ENCODE measurements at regions not wholly inside any gene's neighbourhood (a gene's known extent, or its start where the extent isn't known, plus 50 kb on each side); places are given as distances from the start of the nearest gene placed in this dataset.

- TF ChIP-seq, protein P1, sequence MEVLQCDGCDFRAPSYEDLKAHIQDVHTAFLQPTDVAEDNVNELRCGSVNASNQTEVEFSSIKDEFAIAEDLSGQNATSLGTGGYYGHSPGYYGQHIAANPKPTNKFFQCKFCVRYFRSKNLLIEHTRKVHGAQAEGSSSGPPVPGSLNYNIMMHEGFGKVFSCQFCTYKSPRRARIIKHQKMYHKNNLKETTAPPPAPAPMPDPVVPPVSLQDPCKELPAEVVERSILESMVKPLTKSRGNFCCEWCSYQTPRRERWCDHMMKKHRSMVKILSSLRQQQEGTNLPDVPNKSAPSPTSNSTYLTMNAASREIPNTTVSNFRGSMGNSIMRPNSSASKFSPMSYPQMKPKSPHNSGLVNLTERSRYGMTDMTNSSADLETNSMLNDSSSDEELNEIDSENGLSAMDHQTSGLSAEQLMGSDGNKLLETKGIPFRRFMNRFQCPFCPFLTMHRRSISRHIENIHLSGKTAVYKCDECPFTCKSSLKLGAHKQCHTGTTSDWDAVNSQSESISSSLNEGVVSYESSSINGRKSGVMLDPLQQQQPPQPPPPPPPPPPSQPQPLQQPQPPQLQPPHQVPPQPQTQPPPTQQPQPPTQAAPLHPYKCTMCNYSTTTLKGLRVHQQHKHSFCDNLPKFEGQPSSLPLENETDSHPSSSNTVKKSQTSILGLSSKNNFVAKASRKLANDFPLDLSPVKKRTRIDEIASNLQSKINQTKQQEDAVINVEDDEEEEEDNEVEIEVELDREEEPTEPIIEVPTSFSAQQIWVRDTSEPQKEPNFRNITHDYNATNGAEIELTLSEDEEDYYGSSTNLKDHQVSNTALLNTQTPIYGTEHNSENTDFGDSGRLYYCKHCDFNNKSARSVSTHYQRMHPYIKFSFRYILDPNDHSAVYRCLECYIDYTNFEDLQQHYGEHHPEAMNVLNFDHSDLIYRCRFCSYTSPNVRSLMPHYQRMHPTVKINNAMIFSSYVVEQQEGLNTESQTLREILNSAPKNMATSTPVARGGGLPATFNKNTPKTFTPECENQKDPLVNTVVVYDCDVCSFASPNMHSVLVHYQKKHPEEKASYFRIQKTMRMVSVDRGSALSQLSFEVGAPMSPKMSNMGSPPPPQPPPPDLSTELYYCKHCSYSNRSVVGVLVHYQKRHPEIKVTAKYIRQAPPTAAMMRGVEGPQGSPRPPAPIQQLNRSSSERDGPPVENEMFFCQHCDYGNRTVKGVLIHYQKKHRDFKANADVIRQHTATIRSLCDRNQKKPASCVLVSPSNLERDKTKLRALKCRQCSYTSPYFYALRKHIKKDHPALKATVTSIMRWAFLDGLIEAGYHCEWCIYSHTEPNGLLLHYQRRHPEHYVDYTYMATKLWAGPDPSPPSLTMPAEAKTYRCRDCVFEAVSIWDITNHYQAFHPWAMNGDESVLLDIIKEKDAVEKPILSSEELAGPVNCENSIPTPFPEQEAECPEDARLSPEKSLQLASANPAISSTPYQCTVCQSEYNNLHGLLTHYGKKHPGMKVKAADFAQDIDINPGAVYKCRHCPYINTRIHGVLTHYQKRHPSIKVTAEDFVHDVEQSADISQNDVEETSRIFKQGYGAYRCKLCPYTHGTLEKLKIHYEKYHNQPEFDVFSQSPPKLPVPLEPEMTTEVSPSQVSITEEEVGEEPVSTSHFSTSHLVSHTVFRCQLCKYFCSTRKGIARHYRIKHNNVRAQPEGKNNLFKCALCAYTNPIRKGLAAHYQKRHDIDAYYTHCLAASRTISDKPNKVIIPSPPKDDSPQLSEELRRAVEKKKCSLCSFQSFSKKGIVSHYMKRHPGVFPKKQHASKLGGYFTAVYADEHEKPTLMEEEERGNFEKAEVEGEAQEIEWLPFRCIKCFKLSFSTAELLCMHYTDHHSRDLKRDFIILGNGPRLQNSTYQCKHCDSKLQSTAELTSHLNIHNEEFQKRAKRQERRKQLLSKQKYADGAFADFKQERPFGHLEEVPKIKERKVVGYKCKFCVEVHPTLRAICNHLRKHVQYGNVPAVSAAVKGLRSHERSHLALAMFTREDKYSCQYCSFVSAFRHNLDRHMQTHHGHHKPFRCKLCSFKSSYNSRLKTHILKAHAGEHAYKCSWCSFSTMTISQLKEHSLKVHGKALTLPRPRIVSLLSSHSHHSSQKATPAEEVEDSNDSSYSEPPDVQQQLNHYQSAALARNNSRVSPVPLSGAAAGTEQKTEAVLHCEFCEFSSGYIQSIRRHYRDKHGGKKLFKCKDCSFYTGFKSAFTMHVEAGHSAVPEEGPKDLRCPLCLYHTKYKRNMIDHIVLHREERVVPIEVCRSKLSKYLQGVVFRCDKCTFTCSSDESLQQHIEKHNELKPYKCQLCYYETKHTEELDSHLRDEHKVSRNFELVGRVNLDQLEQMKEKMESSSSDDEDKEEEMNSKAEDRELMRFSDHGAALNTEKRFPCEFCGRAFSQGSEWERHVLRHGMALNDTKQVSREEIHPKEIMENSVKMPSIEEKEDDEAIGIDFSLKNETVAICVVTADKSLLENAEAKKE (CRISPR knock-in tag; IDR thresholded peaks at IDR 0.05), result no peak
- TF ChIP-seq, protein P2, sequence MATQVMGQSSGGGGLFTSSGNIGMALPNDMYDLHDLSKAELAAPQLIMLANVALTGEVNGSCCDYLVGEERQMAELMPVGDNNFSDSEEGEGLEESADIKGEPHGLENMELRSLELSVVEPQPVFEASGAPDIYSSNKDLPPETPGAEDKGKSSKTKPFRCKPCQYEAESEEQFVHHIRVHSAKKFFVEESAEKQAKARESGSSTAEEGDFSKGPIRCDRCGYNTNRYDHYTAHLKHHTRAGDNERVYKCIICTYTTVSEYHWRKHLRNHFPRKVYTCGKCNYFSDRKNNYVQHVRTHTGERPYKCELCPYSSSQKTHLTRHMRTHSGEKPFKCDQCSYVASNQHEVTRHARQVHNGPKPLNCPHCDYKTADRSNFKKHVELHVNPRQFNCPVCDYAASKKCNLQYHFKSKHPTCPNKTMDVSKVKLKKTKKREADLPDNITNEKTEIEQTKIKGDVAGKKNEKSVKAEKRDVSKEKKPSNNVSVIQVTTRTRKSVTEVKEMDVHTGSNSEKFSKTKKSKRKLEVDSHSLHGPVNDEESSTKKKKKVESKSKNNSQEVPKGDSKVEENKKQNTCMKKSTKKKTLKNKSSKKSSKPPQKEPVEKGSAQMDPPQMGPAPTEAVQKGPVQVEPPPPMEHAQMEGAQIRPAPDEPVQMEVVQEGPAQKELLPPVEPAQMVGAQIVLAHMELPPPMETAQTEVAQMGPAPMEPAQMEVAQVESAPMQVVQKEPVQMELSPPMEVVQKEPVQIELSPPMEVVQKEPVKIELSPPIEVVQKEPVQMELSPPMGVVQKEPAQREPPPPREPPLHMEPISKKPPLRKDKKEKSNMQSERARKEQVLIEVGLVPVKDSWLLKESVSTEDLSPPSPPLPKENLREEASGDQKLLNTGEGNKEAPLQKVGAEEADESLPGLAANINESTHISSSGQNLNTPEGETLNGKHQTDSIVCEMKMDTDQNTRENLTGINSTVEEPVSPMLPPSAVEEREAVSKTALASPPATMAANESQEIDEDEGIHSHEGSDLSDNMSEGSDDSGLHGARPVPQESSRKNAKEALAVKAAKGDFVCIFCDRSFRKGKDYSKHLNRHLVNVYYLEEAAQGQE (IDR thresholded peaks at IDR 0.05; ENCODE audit: unreplicated experiment), result no peak
- TF ChIP-seq ZNF114 (CRISPR knock-in tag; IDR thresholded peaks at IDR 0.05) (no peak), CREB1 (CRISPR knock-in tag; IDR thresholded peaks at IDR 0.05; ENCODE audit: low read depth) (no peak), EZH2 (IDR thresholded peaks at IDR 0.05; ENCODE audit: low read depth, unreplicated experiment) (no peak), ETS1 (IDR thresholded peaks at IDR 0.05) (no peak), JUNB (IDR thresholded peaks at IDR 0.05; ENCODE audit: unreplicated experiment) (no peak)
- TF ChIP-seq, protein P3, sequence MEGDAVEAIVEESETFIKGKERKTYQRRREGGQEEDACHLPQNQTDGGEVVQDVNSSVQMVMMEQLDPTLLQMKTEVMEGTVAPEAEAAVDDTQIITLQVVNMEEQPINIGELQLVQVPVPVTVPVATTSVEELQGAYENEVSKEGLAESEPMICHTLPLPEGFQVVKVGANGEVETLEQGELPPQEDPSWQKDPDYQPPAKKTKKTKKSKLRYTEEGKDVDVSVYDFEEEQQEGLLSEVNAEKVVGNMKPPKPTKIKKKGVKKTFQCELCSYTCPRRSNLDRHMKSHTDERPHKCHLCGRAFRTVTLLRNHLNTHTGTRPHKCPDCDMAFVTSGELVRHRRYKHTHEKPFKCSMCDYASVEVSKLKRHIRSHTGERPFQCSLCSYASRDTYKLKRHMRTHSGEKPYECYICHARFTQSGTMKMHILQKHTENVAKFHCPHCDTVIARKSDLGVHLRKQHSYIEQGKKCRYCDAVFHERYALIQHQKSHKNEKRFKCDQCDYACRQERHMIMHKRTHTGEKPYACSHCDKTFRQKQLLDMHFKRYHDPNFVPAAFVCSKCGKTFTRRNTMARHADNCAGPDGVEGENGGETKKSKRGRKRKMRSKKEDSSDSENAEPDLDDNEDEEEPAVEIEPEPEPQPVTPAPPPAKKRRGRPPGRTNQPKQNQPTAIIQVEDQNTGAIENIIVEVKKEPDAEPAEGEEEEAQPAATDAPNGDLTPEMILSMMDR (conservative IDR thresholded peaks at IDR 0.05; ENCODE audit: low read depth in 2 of 2), result no peak
- Mint-ChIP-seq H3K4me1 (no peaks in the 10 kb centered on the region), H3K9me3 (peaks cover 10% of the 10 kb centered on the region; the same call in 2 of the 3 replicates), H3K27me3 (ENCODE audit: insufficient read depth, low read depth, poor library complexity) (no peaks in the 10 kb centered on the region), H3K36me3 (ENCODE audit: low read depth) (0 out of 3 replicates have a peak, but pooled peaks cover 4% of the 10 kb centered on the region), H3K27ac (no peak overlapping the region), H3K4me3 (no peak overlapping the region)
- DNase-seq (ENCODE audit: low spot score) (no peak), ATAC-seq (no peak)
- H3K9me2 ChIP-seq (ENCODE audit: insufficient read depth), result no peaks in the 10 kb centered on the region
- H3K4me2 ChIP-seq, result no peak overlapping the region
- no peak overlapping the region for H3K4me3 ChIP-seq
- no peaks in the 10 kb centered on the region for H4K20me1 ChIP-seq (replicated peaks; ENCODE audit: insufficient read depth)
- no peaks in the 10 kb centered on the region for H3F3A ChIP-seq (replicated peaks; ENCODE audit: low read depth)
- H3K27me3 ChIP-seq (ENCODE audit: insufficient read depth), result no peaks in the 10 kb centered on the region
- H3K36me3 ChIP-seq (ENCODE audit: insufficient read depth), result peaks cover 2% of the 10 kb centered on the region; the same call in 1 of the 2 replicates
- H2AFZ ChIP-seq, result no peak overlapping the region
- H3K79me2 ChIP-seq (replicated peaks; ENCODE audit: insufficient read depth), result no peaks in the 10 kb centered on the region
- no peaks in the 10 kb centered on the region for H3K4me1 ChIP-seq (ENCODE audit: insufficient read depth)
- H3K27ac ChIP-seq (ENCODE audit: low read depth), result no peak overlapping the region
Observed at GRCh38 chr5:130260481-130260880, 356.2 kb downstream of the CHSY3 start.

All from GM23338 (cell line).